GM21447 (cell line): ENCODE measurements at regions not wholly inside any gene's neighbourhood (a gene's known extent, or its start where the extent isn't known, plus 50 kb on each side); places are given as distances from the start of the nearest gene placed in this dataset.
"Not testable (repeated sequence)": the region's sequence is repeated elsewhere in the genome, so short reads cannot be mapped to it uniquely, and the experiment has no call there.

Source experiments
- ATAC-seq: cut with Tn5 transposase; IDR thresholded peaks from one replicate; pipeline ENCODE4 v1.9.1; 2021; ENCODE audit not compliant: unreplicated experiment

- no peak for ATAC-seq
These were observed 90.3 kb upstream of the TBL1X start for GRCh38 chrX:9374555-9374954.

GRCh38 chrX:9376111-9376510 lies 88.7 kb upstream of the TBL1X start:
- ATAC-seq = no peak

GRCh38 chrX:9377216-9377615 lies 87.6 kb upstream of the TBL1X start:
- not testable (repeated sequence) for ATAC-seq

- ATAC-seq = no peak
These were observed 85.7 kb upstream of the TBL1X start for GRCh38 chrX:9378980-9379696.

GRCh38 chrX:9379697-9380551 lies 84.9 kb upstream of the TBL1X start:
- no peak for ATAC-seq

- no peak for ATAC-seq
These were observed 81.2 kb upstream of the TBL1X start for GRCh38 chrX:9383655-9384054.

- no peak for ATAC-seq
These were observed 76.4 kb upstream of the TBL1X start for GRCh38 chrX:9388450-9388849.

GRCh38 chrX:9390121-9390520 lies 74.7 kb upstream of the TBL1X start:
- ATAC-seq = no peak

- ATAC-seq = no peak
These were observed 74.0 kb upstream of the TBL1X start for GRCh38 chrX:9390693-9391368.

- no peak for ATAC-seq
These were observed 72.4 kb upstream of the TBL1X start for GRCh38 chrX:9392445-9392844.

- ATAC-seq = no peak
These were observed 71.3 kb upstream of the TBL1X start for GRCh38 chrX:9393571-9393970.

GRCh38 chrX:9394212-9394611 lies 70.6 kb upstream of the TBL1X start:
- no peak for ATAC-seq

- no peak for ATAC-seq
These were observed 67.9 kb upstream of the TBL1X start for GRCh38 chrX:9396930-9397329.

GRCh38 chrX:9401051-9401450 lies 63.8 kb upstream of the TBL1X start:
- ATAC-seq = no peak

- ATAC-seq = no peak
These were observed 61.5 kb upstream of the TBL1X start for GRCh38 chrX:9403374-9403773.

- not testable (repeated sequence) for ATAC-seq
These were observed 59.2 kb upstream of the TBL1X start for GRCh38 chrX:9405635-9406034.

GRCh38 chrX:9410889-9411288 lies 54.0 kb upstream of the TBL1X start:
- not testable (repeated sequence) for ATAC-seq

GRCh38 chrX:9411682-9412081 lies 53.2 kb upstream of the TBL1X start:
- ATAC-seq = not testable (repeated sequence)

GRCh38 chrX:9414416-9414815 lies 50.4 kb upstream of the TBL1X start:
- ATAC-seq = no peak
